ENCODE measurements at regions not wholly inside any gene's neighbourhood (a gene's known extent, or its start where the extent isn't known, plus 50 kb on each side); places are given as distances from the start of the nearest gene placed in this dataset.
A peak's percentile ranks its signal among the peaks of the same experiment; 100 is the strongest.

GRCh38 chr14:51145246-51145645, 50.3 kb upstream of the TRIM9 start:
- no peak for DNase-seq

- no peak for DNase-seq
These were observed 52.3 kb upstream of the TRIM9 start for GRCh38 chr14:51147183-51147582.

GRCh38 chr14:51155326-51155725, 60.4 kb upstream of the TRIM9 start:
- no peak for DNase-seq

- DNase-seq, result peak; percentile 3
These were observed 62.1 kb upstream of the TRIM9 start for GRCh38 chr14:51157012-51157411.

GRCh38 chr14:51160871-51161270, 66.0 kb upstream of the TRIM9 start:
- no peak for DNase-seq

GRCh38 chr14:51165415-51165814, 70.5 kb upstream of the TRIM9 start:
- DNase-seq, result no peak

GRCh38 chr14:51167587-51168214, 72.3 kb upstream of the TMX1 start:
- DNase-seq, result no peak

- no peak for DNase-seq
These were observed 71.8 kb upstream of the TMX1 start for GRCh38 chr14:51168215-51168613.

GRCh38 chr14:51173863-51174262, 66.2 kb upstream of the TMX1 start:
- no peak for DNase-seq

GRCh38 chr14:51176839-51177238, 63.2 kb upstream of the TMX1 start:
- DNase-seq, result no peak

GRCh38 chr14:51180577-51180976, 59.5 kb upstream of the TMX1 start:
- no peak for DNase-seq

- DNase-seq, result no peak
These were observed 57.9 kb upstream of the TMX1 start for GRCh38 chr14:51182131-51182565.

GRCh38 chr14:51185180-51185579, 54.9 kb upstream of the TMX1 start:
- DNase-seq, result no peak

- DNase-seq, result no peak
These were observed 54.3 kb upstream of the TMX1 start for GRCh38 chr14:51185754-51186153.

GRCh38 chr14:51188566-51189185, 51.4 kb upstream of the TMX1 start:
- no peak for DNase-seq

GRCh38 chr14:51189600-51190376, 50.3 kb upstream of the TMX1 start:
- no peak for DNase-seq

Data from NCI-H774 (cell line).